HEK293T (cell line): ENCODE measurements at regions not wholly inside any gene's neighbourhood (a gene's known extent, or its start where the extent isn't known, plus 50 kb on each side); places are given as distances from the start of the nearest gene placed in this dataset.

Experiments
- BHLHE40 ChIP-seq: fragments of 450-650 bp; IDR thresholded peaks from 2 replicates; pipeline ENCODE4 v1.6.1; 2016; ENCODE audit warnings: mild to moderate bottlenecking, moderate library complexity, borderline replicate concordance
- ELF4 ChIP-seq: fragments of 450-650 bp; IDR thresholded peaks from 2 replicates; pipeline ENCODE4 v1.6.1; 2017; ENCODE audit warnings: antibody characterized with exemption
- FOXA1 ChIP-seq: fragments of 450-650 bp; IDR thresholded peaks from 2 replicates; pipeline ENCODE4 v1.6.1; 2016; ENCODE audit warnings: mild to moderate bottlenecking
- FOXK2 ChIP-seq: fragments of 450-650 bp; IDR thresholded peaks from 2 replicates; pipeline ENCODE4 v1.6.1; 2016; ENCODE audit warnings: mild to moderate bottlenecking
- HDGF ChIP-seq: fragments of 450-650 bp; IDR thresholded peaks from 2 replicates; pipeline ENCODE4 v1.6.1; 2017; ENCODE audit warnings: antibody characterized with exemption, borderline replicate concordance
- NFRKB ChIP-seq: fragments of 450-650 bp; IDR thresholded peaks from 2 replicates; pipeline ENCODE4 v1.6.1; 2016; ENCODE audit warnings: mild to moderate bottlenecking, moderate library complexity
- PKNOX1 ChIP-seq: fragments of 450-650 bp; IDR thresholded peaks from 2 replicates; pipeline ENCODE4 v1.6.1; 2016
- SUZ12 ChIP-seq: fragments of 450-650 bp; IDR thresholded peaks from 2 replicates; pipeline ENCODE4 v1.6.1; 2016; ENCODE audit warnings: mild to moderate bottlenecking
- TARDBP ChIP-seq: fragments of 450-650 bp; IDR thresholded peaks from 2 replicates; pipeline ENCODE4 v1.6.1; 2016
- ZNF384 ChIP-seq: fragments of 450-650 bp; IDR thresholded peaks from 2 replicates; pipeline ENCODE4 v1.6.1; 2016

GRCh38 chr7:153099235-153099634 is 339.7 kb downstream of the ACTR3B start:
- no peak for TF ChIP-seq FOXK2
- TF ChIP-seq HDGF, result no peak
- TF ChIP-seq ELF4, result no peak
- TF ChIP-seq ZNF384, result no peak
- no peak for TF ChIP-seq FOXA1
- TF ChIP-seq TARDBP, result no peak
- no peak for TF ChIP-seq BHLHE40
- no peak for TF ChIP-seq NFRKB
- TF ChIP-seq SUZ12, result no peak
- no peak for TF ChIP-seq PKNOX1
